ENCODE measurements at regions not wholly inside any gene's neighbourhood (a gene's known extent, or its start where the extent isn't known, plus 50 kb on each side); places are given as distances from the start of the nearest gene placed in this dataset.
A peak's percentile ranks its signal among the peaks of the same experiment; 100 is the strongest.

DNA sequence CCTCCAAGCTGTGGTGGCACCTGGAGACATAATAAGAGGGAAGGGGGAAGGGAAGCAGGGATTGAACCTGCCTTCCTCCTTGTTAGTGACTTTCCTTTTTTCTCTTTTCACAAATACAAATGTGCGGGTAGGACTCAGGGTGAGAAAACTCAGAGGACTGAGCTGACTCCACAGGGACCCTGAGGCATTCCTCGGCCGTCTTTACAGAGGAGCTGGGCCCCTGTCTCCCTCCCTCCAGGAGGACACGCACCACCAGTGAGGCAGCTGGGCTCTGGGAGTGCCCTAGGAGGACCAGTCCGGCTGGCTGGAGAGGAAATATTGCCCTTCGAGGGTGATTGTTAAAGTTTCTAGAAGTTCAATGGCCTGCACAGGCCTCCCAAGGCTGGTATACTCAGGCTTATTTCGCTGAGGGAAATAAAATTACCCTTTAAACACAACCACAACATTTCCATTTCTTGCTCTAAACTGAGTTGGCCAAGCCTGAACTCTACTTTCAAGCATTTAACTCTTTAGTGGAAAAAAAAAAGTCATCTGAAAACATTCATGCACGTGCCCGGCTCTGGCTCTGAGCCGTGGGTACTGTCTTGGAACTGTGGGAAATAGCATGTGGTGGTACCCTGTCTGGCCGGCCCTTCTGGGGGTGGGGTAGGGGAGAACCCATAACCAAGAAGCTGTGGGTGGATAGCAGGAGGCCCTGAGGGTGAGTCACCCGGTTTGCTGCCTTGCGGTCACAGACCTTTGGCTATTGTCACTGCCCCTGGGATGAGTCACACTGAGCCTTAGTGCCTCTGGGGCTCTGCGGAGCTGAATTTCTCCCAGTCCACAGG lies 116.0 kb downstream of the COPS8 start:
- H3K9me3 ChIP-seq (replicated peaks; ENCODE audit: control insufficient read depth, insufficient read depth, low read length) = no peaks in the 10 kb centered on the region
- H3K4me2 ChIP-seq (ENCODE audit: insufficient read depth, low read length) = no peak overlapping the region
- dilution Hi-C loops (cut with MboI; ENCODE audit: extremely low pct_ligation_motif_present, low sequenced_read_pairs) (no loop called here), intact Hi-C loops (cut with micrococcal nuclease) (loop anchor here (2.0 kb wide), 1 partner anchor 55 kb away; no protein-coding TSS in a partner anchor)
- peaks cover 0 to 2% of the 10 kb centered on the region in 2 experiments for H3K27me3 ChIP-seq (ENCODE audit: control insufficient read depth in 2 of 2, insufficient read depth in 2 of 2, low read length in 2 of 2)
- no peaks in the 10 kb centered on the region for H3K9me1 ChIP-seq (replicated peaks; ENCODE audit: control insufficient read depth, extremely low read depth, insufficient read depth, low read length)
- peaks cover 6% of the 10 kb centered on the region for H3K4me1 ChIP-seq (ENCODE audit: control insufficient read depth, extremely low read depth, insufficient read depth, low read length)
- H3K36me3 ChIP-seq (ENCODE audit: control insufficient read depth in 2 of 2, extremely low read depth in 1 of 2, insufficient read depth in 2 of 2, low read length in 2 of 2) = no peaks in the 10 kb centered on the region
- H3K9ac ChIP-seq (replicated peaks; ENCODE audit: extremely low read depth, insufficient read depth, low read length) = no peak overlapping the region
- H3K4me3 ChIP-seq (replicated peaks in 1 of 3; ENCODE audit: insufficient read depth in 1 of 3, low read depth in 1 of 3, low read length in 3 of 3) = no peak overlapping the region
- peak; percentile 30 for TF ChIP-seq JUN (IDR thresholded peaks at IDR 0.05; ENCODE audit: borderline replicate concordance, insufficient read depth, insufficient read length, low read depth)
- TF ChIP-seq, protein P1, sequence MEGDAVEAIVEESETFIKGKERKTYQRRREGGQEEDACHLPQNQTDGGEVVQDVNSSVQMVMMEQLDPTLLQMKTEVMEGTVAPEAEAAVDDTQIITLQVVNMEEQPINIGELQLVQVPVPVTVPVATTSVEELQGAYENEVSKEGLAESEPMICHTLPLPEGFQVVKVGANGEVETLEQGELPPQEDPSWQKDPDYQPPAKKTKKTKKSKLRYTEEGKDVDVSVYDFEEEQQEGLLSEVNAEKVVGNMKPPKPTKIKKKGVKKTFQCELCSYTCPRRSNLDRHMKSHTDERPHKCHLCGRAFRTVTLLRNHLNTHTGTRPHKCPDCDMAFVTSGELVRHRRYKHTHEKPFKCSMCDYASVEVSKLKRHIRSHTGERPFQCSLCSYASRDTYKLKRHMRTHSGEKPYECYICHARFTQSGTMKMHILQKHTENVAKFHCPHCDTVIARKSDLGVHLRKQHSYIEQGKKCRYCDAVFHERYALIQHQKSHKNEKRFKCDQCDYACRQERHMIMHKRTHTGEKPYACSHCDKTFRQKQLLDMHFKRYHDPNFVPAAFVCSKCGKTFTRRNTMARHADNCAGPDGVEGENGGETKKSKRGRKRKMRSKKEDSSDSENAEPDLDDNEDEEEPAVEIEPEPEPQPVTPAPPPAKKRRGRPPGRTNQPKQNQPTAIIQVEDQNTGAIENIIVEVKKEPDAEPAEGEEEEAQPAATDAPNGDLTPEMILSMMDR (IDR thresholded peaks at IDR 0.05; ENCODE audit: extremely low read depth in 1 of 2, insufficient read depth in 1 of 2, low read depth in 1 of 2, low read length in 2 of 2) = no peak
- FAIRE-seq = peak; percentile 66
- H2AFZ ChIP-seq (ENCODE audit: low read depth, low read length) = no peak overlapping the region
- no peak for DNase-seq (ENCODE audit: low read depth, low spot score)
- POLR2A ChIA-PET = no interaction called here
- CTCF ChIA-PET = interaction anchor here (0.7 to 2.0 kb wide), 4 partner anchors 11 to 209 kb away, joined by 3 to 5 read pairs (median 3); no protein-coding TSS in a partner anchor
- H3K79me2 ChIP-seq (ENCODE audit: control insufficient read depth, insufficient read depth, low read length) = no peaks in the 10 kb centered on the region
- H4K20me1 ChIP-seq (replicated peaks; ENCODE audit: control insufficient read depth, extremely low read depth, insufficient read depth, low read length) = no peaks in the 10 kb centered on the region
- no TSS peak for BruUV-seq (replicated peaks)
- H3K27ac ChIP-seq (ENCODE audit: insufficient read depth, low read depth, low read length) = no peak overlapping the region
